NT2/D1 (cell line): ENCODE measurements at regions not wholly inside any gene's neighbourhood (a gene's known extent, or its start where the extent isn't known, plus 50 kb on each side); places are given as distances from the start of the nearest gene placed in this dataset.

ENCODE experiments used
- YY1 ChIP-seq: IDR thresholded peaks from 2 replicates; pipeline ENCODE4 v1.6.1; 2011; ENCODE audit not compliant: insufficient read length, insufficient read depth
- ZNF274 ChIP-seq: IDR thresholded peaks from 2 replicates; pipeline ENCODE4 v1.6.1; 2011; ENCODE audit warnings: mild to moderate bottlenecking, low read depth, low read length

GRCh38 chr4:41802590-41802989 is 54.1 kb upstream of the PHOX2B start:
- TF ChIP-seq ZNF274 (no peak), YY1 (no peak)
